GM19043 (cell line): ENCODE measurements at regions not wholly inside any gene's neighbourhood (a gene's known extent, or its start where the extent isn't known, plus 50 kb on each side); places are given as distances from the start of the nearest gene placed in this dataset.

ENCODE experiments used
- ATAC-seq: cut with Tn5 transposase; IDR thresholded peaks from one replicate; pipeline ENCODE4 v1.9.1; 2021; ENCODE audit warnings: low read depth; ENCODE audit not compliant: unreplicated experiment

GRCh38 chr9:115637661-115638060, 515.9 kb upstream of the PAPPA start:
- ATAC-seq = no peak

- ATAC-seq = no peak
Measured at GRCh38 chr9:115640887-115641286, 512.7 kb upstream of the PAPPA start.

GRCh38 chr9:115642285-115642684, 511.3 kb upstream of the PAPPA start:
- ATAC-seq = no peak

- no peak for ATAC-seq
Measured at GRCh38 chr9:115643948-115644727, 509.5 kb upstream of the PAPPA start.

- ATAC-seq = no peak
Measured at GRCh38 chr9:115649991-115650472, 503.6 kb upstream of the PAPPA start.

- no peak for ATAC-seq
Measured at GRCh38 chr9:115650768-115651167, 502.8 kb upstream of the PAPPA start.

- no peak for ATAC-seq
Measured at GRCh38 chr9:115651461-115651860, 502.1 kb upstream of the PAPPA start.

GRCh38 chr9:115653171-115653606, 500.4 kb upstream of the PAPPA start:
- ATAC-seq = no peak

- no peak for ATAC-seq
Measured at GRCh38 chr9:115657695-115658094, 495.9 kb upstream of the PAPPA start.

- no peak for ATAC-seq
Measured at GRCh38 chr9:115665519-115665918, 488.1 kb upstream of the PAPPA start.

- ATAC-seq = no peak
Measured at GRCh38 chr9:115668521-115668920, 485.1 kb upstream of the PAPPA start.

- ATAC-seq = no peak
Measured at GRCh38 chr9:115671236-115671962, 482.2 kb upstream of the PAPPA start.

GRCh38 chr9:115671963-115672305, 481.7 kb upstream of the PAPPA start:
- ATAC-seq = no peak

GRCh38 chr9:115672477-115673316, 480.9 kb upstream of the PAPPA start:
- ATAC-seq = no peak

GRCh38 chr9:115673599-115673998, 480.0 kb upstream of the PAPPA start:
- ATAC-seq = no peak

GRCh38 chr9:115674091-115674490, 479.5 kb upstream of the PAPPA start:
- ATAC-seq = no peak

- no peak for ATAC-seq
Measured at GRCh38 chr9:115675834-115676233, 477.8 kb upstream of the PAPPA start.

- no peak for ATAC-seq
Measured at GRCh38 chr9:115680231-115680630, 473.4 kb upstream of the PAPPA start.

- ATAC-seq = no peak
Measured at GRCh38 chr9:115681585-115681984, 472.0 kb upstream of the PAPPA start.

GRCh38 chr9:115686069-115686468, 467.5 kb upstream of the PAPPA start:
- ATAC-seq = no peak

GRCh38 chr9:115687356-115687755, 466.2 kb upstream of the PAPPA start:
- no peak for ATAC-seq
